VCaP (cell line): ENCODE measurements at regions not wholly inside any gene's neighbourhood (a gene's known extent, or its start where the extent isn't known, plus 50 kb on each side); places are given as distances from the start of the nearest gene placed in this dataset.
"Not testable (repeated sequence)": the region's sequence is repeated elsewhere in the genome, so short reads cannot be mapped to it uniquely, and the experiment has no call there.

Experiments used
- H3K27ac ChIP-seq: fragments of 450-650 bp; 2 replicates; pipeline ENCODE4 v1.5.1; 2017
- TF ChIP-seq, protein P1 (sequence below): fragments of 450-650 bp; conservative IDR thresholded peaks from 2 replicates; pipeline ENCODE4 v1.5.1; 2017; ENCODE audit warnings: mild to moderate bottlenecking, moderate library complexity

DNA sequence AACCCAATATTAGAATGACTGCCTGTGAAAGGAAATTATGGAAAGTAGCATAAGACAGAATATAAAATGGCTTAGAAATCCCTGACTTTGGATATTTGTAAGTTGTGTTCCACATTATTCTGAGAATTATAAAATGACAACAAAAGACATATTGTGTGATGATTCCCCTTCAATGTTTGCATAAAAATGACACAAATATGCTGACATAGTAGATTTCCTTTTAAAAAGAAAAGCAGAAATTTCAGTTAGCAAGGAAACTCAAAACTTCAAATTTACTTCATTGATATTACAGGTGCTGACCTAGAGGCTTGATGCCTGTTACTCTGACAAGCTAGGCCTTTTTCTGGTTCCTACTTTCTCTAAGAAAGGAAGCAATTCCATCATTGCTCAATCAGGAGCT, 816.9 kb upstream of the HS3ST5 start:
- H3K27ac ChIP-seq = no peak overlapping the region
- TF ChIP-seq, protein P1, sequence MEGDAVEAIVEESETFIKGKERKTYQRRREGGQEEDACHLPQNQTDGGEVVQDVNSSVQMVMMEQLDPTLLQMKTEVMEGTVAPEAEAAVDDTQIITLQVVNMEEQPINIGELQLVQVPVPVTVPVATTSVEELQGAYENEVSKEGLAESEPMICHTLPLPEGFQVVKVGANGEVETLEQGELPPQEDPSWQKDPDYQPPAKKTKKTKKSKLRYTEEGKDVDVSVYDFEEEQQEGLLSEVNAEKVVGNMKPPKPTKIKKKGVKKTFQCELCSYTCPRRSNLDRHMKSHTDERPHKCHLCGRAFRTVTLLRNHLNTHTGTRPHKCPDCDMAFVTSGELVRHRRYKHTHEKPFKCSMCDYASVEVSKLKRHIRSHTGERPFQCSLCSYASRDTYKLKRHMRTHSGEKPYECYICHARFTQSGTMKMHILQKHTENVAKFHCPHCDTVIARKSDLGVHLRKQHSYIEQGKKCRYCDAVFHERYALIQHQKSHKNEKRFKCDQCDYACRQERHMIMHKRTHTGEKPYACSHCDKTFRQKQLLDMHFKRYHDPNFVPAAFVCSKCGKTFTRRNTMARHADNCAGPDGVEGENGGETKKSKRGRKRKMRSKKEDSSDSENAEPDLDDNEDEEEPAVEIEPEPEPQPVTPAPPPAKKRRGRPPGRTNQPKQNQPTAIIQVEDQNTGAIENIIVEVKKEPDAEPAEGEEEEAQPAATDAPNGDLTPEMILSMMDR = no peak

- TF ChIP-seq, protein P1 = no peak
These were observed 795.1 kb upstream of the HS3ST5 start for GRCh38 chr6:115137910-115138309.

GRCh38 chr6:115133790-115134189, 791.0 kb upstream of the HS3ST5 start:
- no peak overlapping the region for H3K27ac ChIP-seq
- TF ChIP-seq, protein P1 = no peak

More at GRCh38 chr6:115137910-115138309, 795.1 kb upstream of the HS3ST5 start:
- H3K27ac ChIP-seq = no peak overlapping the region

GRCh38 chr6:115131709-115132490, 789.1 kb upstream of the HS3ST5 start:
- TF ChIP-seq, protein P1 = no peak

DNA sequence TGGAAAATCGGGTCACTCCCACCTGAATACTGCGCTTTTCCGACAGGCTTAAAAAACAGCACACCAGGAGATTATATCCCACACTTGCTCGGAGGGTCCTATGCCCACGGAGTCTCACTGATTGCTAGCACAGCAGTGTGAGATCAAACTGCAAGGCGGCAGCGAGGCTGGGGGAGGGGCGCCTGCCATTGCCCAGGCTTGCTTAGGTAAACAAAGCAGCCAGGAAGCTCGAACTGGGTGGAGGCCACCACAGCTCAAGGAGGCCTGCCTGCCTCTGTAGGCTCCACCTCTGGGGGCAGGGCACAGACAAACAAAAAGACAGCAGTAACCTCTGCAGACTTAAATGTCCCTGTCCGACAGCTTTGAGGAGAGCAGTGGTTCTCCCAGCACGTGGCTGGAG, 778.7 kb upstream of the HS3ST5 start:
- not testable (repeated sequence) for H3K27ac ChIP-seq

More at GRCh38 chr6:115131709-115132490, 789.1 kb upstream of the HS3ST5 start:
- no peak overlapping the region for H3K27ac ChIP-seq

GRCh38 chr6:115120391-115120790, 777.6 kb upstream of the HS3ST5 start:
- TF ChIP-seq, protein P1 = no peak
- no peak overlapping the region for H3K27ac ChIP-seq

DNA sequence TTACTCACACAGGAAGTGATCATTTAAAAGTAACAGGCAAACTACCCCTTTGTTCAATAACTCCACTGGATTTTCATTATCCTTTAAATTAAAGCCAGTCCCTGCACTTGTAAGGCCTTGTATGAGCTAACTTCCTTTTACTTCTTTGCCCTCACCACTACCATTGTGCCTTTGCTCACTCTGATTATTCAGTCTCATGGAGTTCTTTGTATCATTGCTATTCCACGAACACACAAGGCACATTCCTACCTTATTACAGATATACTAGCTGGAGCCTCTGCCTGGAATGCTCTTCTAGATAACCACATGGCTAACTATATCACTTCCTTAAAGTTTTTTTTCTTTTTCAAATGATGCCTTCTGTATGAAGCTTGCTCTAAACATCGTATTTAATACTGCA, 748.6 kb upstream of the HS3ST5 start:
- no peak overlapping the region for H3K27ac ChIP-seq
- TF ChIP-seq, protein P1 = no peak

DNA sequence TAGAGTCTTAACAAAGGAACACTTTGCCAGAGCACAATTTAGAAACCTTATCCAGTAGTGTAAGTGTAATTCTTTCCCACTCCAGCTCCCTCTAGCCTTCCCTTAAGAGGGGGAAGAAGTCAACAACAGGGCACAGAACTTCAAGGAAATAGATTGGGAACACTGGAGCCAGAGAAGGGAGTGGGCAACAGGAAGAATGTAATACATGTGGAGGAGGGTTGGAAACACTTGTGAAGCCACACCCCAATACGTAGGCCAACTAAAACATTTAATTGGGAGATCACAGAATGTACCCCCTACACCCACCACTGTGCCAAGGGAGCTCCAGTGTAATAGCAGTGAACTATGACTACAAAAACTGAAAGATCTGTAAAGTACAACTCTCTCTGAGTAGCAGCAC, 735.7 kb upstream of the HS3ST5 start:
- TF ChIP-seq, protein P1 = no peak
- H3K27ac ChIP-seq = no peak overlapping the region
